ENCODE measurements at regions not wholly inside any gene's neighbourhood (a gene's known extent, or its start where the extent isn't known, plus 50 kb on each side); places are given as distances from the start of the nearest gene placed in this dataset.
"Not testable (repeated sequence)": the region's sequence is repeated elsewhere in the genome, so short reads cannot be mapped to it uniquely, and the experiment has no call there.

- H3K36me3 ChIP-seq (ENCODE audit: control insufficient read depth, insufficient read depth, low read length): no peaks in the 10 kb centered on the region
- TF ChIP-seq CTCF (IDR thresholded peaks at IDR 0.05; ENCODE audit: insufficient read depth, low read length, poor library complexity, severe bottlenecking): no peak
- no peak for DNase-seq (ENCODE audit: low read depth)
- H3K4me3 ChIP-seq (ENCODE audit: low read depth, low read length): no peak overlapping the region
- no peaks in the 10 kb centered on the region for H3K27me3 ChIP-seq (ENCODE audit: control insufficient read depth, insufficient read depth, low read length)
These were observed 636.9 kb downstream of the QKI start for GRCh38 chr6:164051427-164051826.

GRCh38 chr6:164049517-164049988 lies 635.0 kb downstream of the QKI start:
- H3K4me3 ChIP-seq (ENCODE audit: low read depth, low read length): no peak overlapping the region
- H3K36me3 ChIP-seq (ENCODE audit: control insufficient read depth, insufficient read depth, low read length): no peaks in the 10 kb centered on the region
- no peak for DNase-seq (ENCODE audit: low read depth)
- no peak for TF ChIP-seq CTCF (IDR thresholded peaks at IDR 0.05; ENCODE audit: insufficient read depth, low read length, poor library complexity, severe bottlenecking)
- no peaks in the 10 kb centered on the region for H3K27me3 ChIP-seq (ENCODE audit: control insufficient read depth, insufficient read depth, low read length)

GRCh38 chr6:164048840-164049516 lies 634.5 kb downstream of the QKI start:
- no peaks in the 10 kb centered on the region for H3K27me3 ChIP-seq (ENCODE audit: control insufficient read depth, insufficient read depth, low read length)
- no peak overlapping the region for H3K4me3 ChIP-seq (ENCODE audit: low read depth, low read length)
- no peaks in the 10 kb centered on the region for H3K36me3 ChIP-seq (ENCODE audit: control insufficient read depth, insufficient read depth, low read length)
- TF ChIP-seq CTCF (IDR thresholded peaks at IDR 0.05; ENCODE audit: insufficient read depth, low read length, poor library complexity, severe bottlenecking): no peak
- no peak for DNase-seq (ENCODE audit: low read depth)

- H3K27me3 ChIP-seq (ENCODE audit: control insufficient read depth, insufficient read depth, low read length): no peaks in the 10 kb centered on the region
- no peak for DNase-seq (ENCODE audit: low read depth)
- no peaks in the 10 kb centered on the region for H3K36me3 ChIP-seq (ENCODE audit: control insufficient read depth, insufficient read depth, low read length)
- no peak for TF ChIP-seq CTCF (IDR thresholded peaks at IDR 0.05; ENCODE audit: insufficient read depth, low read length, poor library complexity, severe bottlenecking)
- no peak overlapping the region for H3K4me3 ChIP-seq (ENCODE audit: low read depth, low read length)
These were observed 630.6 kb downstream of the QKI start for GRCh38 chr6:164045082-164045481.

- not testable (repeated sequence) for H3K36me3 ChIP-seq (ENCODE audit: control insufficient read depth, insufficient read depth, low read length)
These were observed 629.1 kb downstream of the QKI start for GRCh38 chr6:164043656-164044055.

GRCh38 chr6:164042212-164042611 lies 627.7 kb downstream of the QKI start:
- DNase-seq (ENCODE audit: low read depth): no peak

More at GRCh38 chr6:164043656-164044055, 629.1 kb downstream of the QKI start:
- H3K27me3 ChIP-seq (ENCODE audit: control insufficient read depth, insufficient read depth, low read length); DNase-seq (ENCODE audit: low read depth); H3K4me3 ChIP-seq (ENCODE audit: low read depth, low read length): not testable (repeated sequence)

More at GRCh38 chr6:164042212-164042611, 627.7 kb downstream of the QKI start:
- no peak for TF ChIP-seq CTCF (IDR thresholded peaks at IDR 0.05; ENCODE audit: insufficient read depth, low read length, poor library complexity, severe bottlenecking)
- H3K27me3 ChIP-seq (ENCODE audit: control insufficient read depth, insufficient read depth, low read length): no peaks in the 10 kb centered on the region
- H3K4me3 ChIP-seq (ENCODE audit: low read depth, low read length): no peak overlapping the region
- H3K36me3 ChIP-seq (ENCODE audit: control insufficient read depth, insufficient read depth, low read length): no peaks in the 10 kb centered on the region
